GM23248 (cell line): ENCODE measurements at regions not wholly inside any gene's neighbourhood (a gene's known extent, or its start where the extent isn't known, plus 50 kb on each side); places are given as distances from the start of the nearest gene placed in this dataset.

Experiments
- DNase-seq: peaks from one replicate; pipeline ENCODE4 v3.0.0-alpha.2; 2015
- H2AFZ ChIP-seq: fragments of 200-600 bp; sonication (generic); 2 replicates; pipeline ENCODE4 v1.6.1; 2016; ENCODE audit warnings: antibody characterized with exemption
- H3F3A ChIP-seq: fragments of 200-600 bp; sonication (generic); 2 replicates; pipeline ENCODE4 v1.6.1; 2016; ENCODE audit warnings: mild to moderate bottlenecking, antibody characterized with exemption, mixed run types; ENCODE audit not compliant: insufficient read depth
- H3K27ac ChIP-seq: fragments of 200-600 bp; sonication (generic); 2 replicates; pipeline ENCODE4 v1.5.1; 2016; ENCODE audit warnings: mild to moderate bottlenecking
- H3K27me3 ChIP-seq: fragments of 200-600 bp; sonication (generic); replicated peaks from 2 replicates; pipeline ENCODE4 v1.6.1; 2016; ENCODE audit warnings: mild to moderate bottlenecking; ENCODE audit not compliant: insufficient read depth
- H3K36me3 ChIP-seq: fragments of 200-600 bp; sonication (generic); 2 replicates; pipeline ENCODE4 v1.6.1; 2016; ENCODE audit warnings: low read depth, mild to moderate bottlenecking
- H3K4me1 ChIP-seq: fragments of 200-600 bp; sonication (generic); 2 replicates; pipeline ENCODE4 v1.6.1; 2016; ENCODE audit warnings: mild to moderate bottlenecking; ENCODE audit not compliant: insufficient read depth
- H3K4me2 ChIP-seq: fragments of 200-600 bp; sonication (generic); one replicate; pipeline ENCODE4 v1.6.1; 2016; ENCODE audit warnings: mild to moderate bottlenecking; ENCODE audit not compliant: unreplicated experiment
- H3K4me3 ChIP-seq: fragments of 200-600 bp; sonication (generic); 2 replicates; pipeline ENCODE4 v1.5.1; 2016; ENCODE audit warnings: mild to moderate bottlenecking
- H3K79me2 ChIP-seq: fragments of 200-600 bp; sonication (generic); 2 replicates; pipeline ENCODE4 v1.6.1; 2016; ENCODE audit warnings: mild to moderate bottlenecking; ENCODE audit not compliant: insufficient read depth
- H3K9ac ChIP-seq: fragments of 200-600 bp; sonication (generic); 2 replicates; pipeline ENCODE4 v1.6.1; 2016; ENCODE audit warnings: mild to moderate bottlenecking
- H3K9me2 ChIP-seq: fragments of 200-600 bp; sonication (generic); 2 replicates; pipeline ENCODE4 v1.6.1; 2016; ENCODE audit warnings: mixed run types, mild to moderate bottlenecking, moderate library complexity; ENCODE audit not compliant: insufficient read depth
- H3K9me3 ChIP-seq: fragments of 200-600 bp; sonication (generic); one replicate; pipeline ENCODE4 v1.6.1; 2017; ENCODE audit warnings: low read depth
- H4K20me1 ChIP-seq: fragments of 200-600 bp; sonication (generic); 2 replicates; pipeline ENCODE4 v1.6.0; 2016; ENCODE audit not compliant: insufficient read depth
- EZH2 ChIP-seq: fragments of 200-600 bp; sonication (generic); IDR thresholded peaks from 2 replicates; pipeline ENCODE4 v1.6.1; 2018; ENCODE audit warnings: antibody characterized with exemption, mild to moderate bottlenecking; ENCODE audit not compliant: insufficient read depth, poor library complexity, severe bottlenecking
- EZH2phosphoT487 ChIP-seq: fragments of 200-600 bp; sonication (generic); IDR thresholded peaks from 2 replicates; pipeline ENCODE4 v1.6.1; 2018; ENCODE audit warnings: antibody characterized with exemption, moderate library complexity, mild to moderate bottlenecking, low read depth; ENCODE audit not compliant: insufficient read depth
- WGBS, 2 experiments: methylation state at CpG; one replicate each; pipeline ENCODE4 v1.1.6; 2015 to 2017; ENCODE audit warnings: low lambda C conversion rate in 2 of 2, low coverage in 1 of 2; ENCODE audit errors: missing lambda C conversion rate in 2 of 2; 5-methylcytosine and 5-hydroxymethylcytosine counted together
- in situ Hi-C: fragments of 300-500 bp; cut with MboI; formaldehyde crosslinking; loops from 2 replicates; pipeline ENCODE4 v1.15.0; 2020

GRCh38 chr15:66939016-66939415, 126.4 kb upstream of the SMAD3 start:
- Histone ChIP-seq H3K27me3 (no peaks in the 10 kb centered on the region), H3K79me2 (no peaks in the 10 kb centered on the region), H4K20me1 (no peaks in the 10 kb centered on the region), H3K4me2 (no peak overlapping the region), H3K9me2 (no peaks in the 10 kb centered on the region), H3K4me3 (no peak overlapping the region), H3K36me3 (no peaks in the 10 kb centered on the region), H3K27ac (no peak overlapping the region), H3F3A (peaks cover 18% of the 10 kb centered on the region; the same call in 1 of the 2 replicates), H2AFZ (no peak overlapping the region), H3K9me3 (no peaks in the 10 kb centered on the region), H3K9ac (no peak overlapping the region), H3K4me1 (peaks cover 25% of the 10 kb centered on the region)
- in situ Hi-C loops: loop anchor here (25.0 kb wide), 1 partner anchor 498 kb away; no protein-coding TSS in a partner anchor
- TF ChIP-seq EZH2 (no peak), EZH2phosphoT487 (no peak)
- no peak for DNase-seq
- 96 to 98% methylated on average over 3 of the region's 3 CpGs for WGBS, 2 experiments

- H3K9me2 ChIP-seq: no peaks in the 10 kb centered on the region
- H3F3A ChIP-seq: peaks cover 18% of the 10 kb centered on the region; the same call in 1 of the 2 replicates
- no peaks in the 10 kb centered on the region for H3K9me3 ChIP-seq
- TF ChIP-seq EZH2phosphoT487 (no peak), EZH2 (no peak)
- H3K4me3 ChIP-seq: no peak overlapping the region
- H3K79me2 ChIP-seq: no peaks in the 10 kb centered on the region
- no peak overlapping the region for H3K27ac ChIP-seq
- H3K4me1 ChIP-seq: peaks cover 25% of the 10 kb centered on the region
- H3K27me3 ChIP-seq: no peaks in the 10 kb centered on the region
- in situ Hi-C loops: loop anchor here (10.0 to 25.0 kb wide), 3 partner anchors 365 to 895 kb away; no protein-coding TSS in a partner anchor
- no peak overlapping the region for H3K4me2 ChIP-seq
- H3K36me3 ChIP-seq: no peaks in the 10 kb centered on the region
- no peak overlapping the region for H2AFZ ChIP-seq
- no peak overlapping the region for H3K9ac ChIP-seq
- DNase-seq: no peak
- no peaks in the 10 kb centered on the region for H4K20me1 ChIP-seq
- whole genome bisulfite sequencing, 2 experiments: 89 to 91% methylated on average over 8 of the region's 8 CpGs
These were observed 125.9 kb upstream of the SMAD3 start for GRCh38 chr15:66939451-66940023.

GRCh38 chr15:66940368-66940767, 125.0 kb upstream of the SMAD3 start:
- no peak overlapping the region for H3K4me3 ChIP-seq
- in situ Hi-C loops: loop anchor here (10.0 to 25.0 kb wide), 3 partner anchors 364 to 894 kb away; no protein-coding TSS in a partner anchor
- peak; percentile 58 for DNase-seq
- WGBS, 2 experiments: 54 to 59% methylated on average over 2 of the region's 2 CpGs
- no peak overlapping the region for H3K4me2 ChIP-seq
- H3K79me2 ChIP-seq: no peaks in the 10 kb centered on the region
- no peak overlapping the region for H2AFZ ChIP-seq
- no peaks in the 10 kb centered on the region for H3K36me3 ChIP-seq
- H3F3A ChIP-seq: peaks cover 18% of the 10 kb centered on the region; the same call in 1 of the 2 replicates
- H3K9ac ChIP-seq: no peak overlapping the region
- H3K9me3 ChIP-seq: no peaks in the 10 kb centered on the region
- H3K27me3 ChIP-seq: no peaks in the 10 kb centered on the region
- H4K20me1 ChIP-seq: no peaks in the 10 kb centered on the region
- H3K27ac ChIP-seq: no peak overlapping the region
- H3K9me2 ChIP-seq: no peaks in the 10 kb centered on the region
- no peak for TF ChIP-seq EZH2
- TF ChIP-seq EZH2phosphoT487: no peak
- peaks cover 21% of the 10 kb centered on the region for H3K4me1 ChIP-seq

GRCh38 chr15:66941108-66941711, 124.2 kb upstream of the SMAD3 start:
- Histone ChIP-seq H3K4me2 (peak overlapping the region; percentile 65), H3K9ac (peak overlapping the region; percentile 16; the same call in 1 of the 2 replicates), H3K4me1 (peaks cover 12% of the 10 kb centered on the region), H3K79me2 (no peaks in the 10 kb centered on the region), H3K9me2 (no peaks in the 10 kb centered on the region), H4K20me1 (no peaks in the 10 kb centered on the region), H3K27me3 (no peaks in the 10 kb centered on the region), H3K4me3 (peak overlapping the region; percentile 34), H3K27ac (no peak overlapping the region), H2AFZ (peak overlapping the region; percentile 60), H3K9me3 (no peaks in the 10 kb centered on the region), H3F3A (peaks cover 18% of the 10 kb centered on the region; the same call in 1 of the 2 replicates), H3K36me3 (no peaks in the 10 kb centered on the region)
- in situ Hi-C loops: loop anchor here (10.0 to 25.0 kb wide), 3 partner anchors 364 to 894 kb away; no protein-coding TSS in a partner anchor
- TF ChIP-seq EZH2phosphoT487 (no peak), EZH2 (no peak)
- 15 to 16% methylated on average over 16 of the region's 16 CpGs for WGBS, 2 experiments
- DNase-seq: peak; percentile 37
